PC-3 (cell line): ENCODE measurements at regions not wholly inside any gene's neighbourhood (a gene's known extent, or its start where the extent isn't known, plus 50 kb on each side); places are given as distances from the start of the nearest gene placed in this dataset.

Source experiments
- ATAC-seq: fragments of 200-7000 bp; cut with Tn5 transposase; 2 replicates; pipeline ENCODE4 v1.9.1; 2020; ENCODE audit warnings: mild to moderate bottlenecking, moderate library complexity
- BruUV-seq: library from RNA; stranded (reverse); fragments of 400-500 nt; replicated peaks from 2 replicates; lab custom pipeline; 2021; lab: Mats Ljungman, UMichigan
- CTCF ChIA-PET: fragments of 300-600 bp; sonication (Branson Sonifier 250); formaldehyde crosslinking; loops from one replicate; lab custom pipeline; 2022; ENCODE audit warnings: antibody characterized with exemption; lab: Charles Lee
- POLR2A ChIA-PET: fragments of 300-600 bp; sonication (Branson Sonifier 250); formaldehyde crosslinking; loops from one replicate; lab custom pipeline; 2022; ENCODE audit warnings: antibody characterized with exemption; ENCODE audit not compliant: unreplicated experiment; lab: Charles Lee
- DNase-seq: peaks from one replicate; pipeline ENCODE4 v3.0.0-alpha.2; 2015
- H2AFZ ChIP-seq: fragments of 300-600 bp; sonication (generic); 2 replicates; pipeline ENCODE4 v1.6.0; 2016; ENCODE audit warnings: antibody characterized with exemption, low read length
- H3F3A ChIP-seq: fragments of 300-600 bp; sonication (generic); one replicate; pipeline ENCODE4 v1.6.0; 2017; ENCODE audit warnings: antibody characterized with exemption, low read length, control low read depth, mild to moderate bottlenecking; ENCODE audit not compliant: unreplicated experiment
- H3K27ac ChIP-seq: fragments of 300-600 bp; sonication (generic); 2 replicates; pipeline ENCODE4 v1.5.1; 2016; ENCODE audit warnings: mild to moderate bottlenecking, low read length
- H3K27me3 ChIP-seq: fragments of 300-600 bp; sonication (generic); 2 replicates; pipeline ENCODE4 v1.6.1; 2016; ENCODE audit warnings: low read length, mixed read lengths
- H3K36me3 ChIP-seq: fragments of 300-600 bp; sonication (generic); 2 replicates; pipeline ENCODE4 v1.6.1; 2016; ENCODE audit warnings: low read depth, mixed run types, low read length, mixed read lengths
- H3K4me1 ChIP-seq: fragments of 300-600 bp; sonication (generic); 2 replicates; pipeline ENCODE4 v1.5.1; 2016; ENCODE audit warnings: low read length; ENCODE audit not compliant: insufficient read depth
- H3K4me2 ChIP-seq: fragments of 300-600 bp; sonication (generic); 2 replicates; pipeline ENCODE4 v1.6.0; 2016; ENCODE audit warnings: low read length
- H3K4me3 ChIP-seq: fragments of 300-600 bp; sonication (generic); 2 replicates; pipeline ENCODE4 v1.5.1; 2016; ENCODE audit warnings: mild to moderate bottlenecking, low read length, mixed read lengths
- H3K79me2 ChIP-seq: fragments of 300-600 bp; sonication (generic); 2 replicates; pipeline ENCODE4 v1.6.1; 2017; ENCODE audit warnings: low read length, mixed read lengths
- H3K9ac ChIP-seq: fragments of 300-600 bp; sonication (generic); 2 replicates; pipeline ENCODE4 v1.6.0; 2016; ENCODE audit warnings: mild to moderate bottlenecking, low read length
- H3K9me2 ChIP-seq: fragments of 300-600 bp; sonication (generic); replicated peaks from 2 replicates; pipeline ENCODE4 v1.6.1; 2016; ENCODE audit warnings: mixed run types, low read length, mixed read lengths
- H3K9me3 ChIP-seq: fragments of 300-600 bp; sonication (generic); 2 replicates; pipeline ENCODE4 v1.6.1; 2016; ENCODE audit warnings: low read length, mixed read lengths
- H4K20me1 ChIP-seq: fragments of 300-600 bp; sonication (generic); 2 replicates; pipeline ENCODE4 v1.6.1; 2016; ENCODE audit warnings: low read length, mixed read lengths
- EZH2 ChIP-seq: fragments of 300-600 bp; sonication (generic); IDR thresholded peaks from one replicate; pipeline ENCODE4 v1.6.1; 2017; ENCODE audit warnings: antibody characterized with exemption, mild to moderate bottlenecking, low read length; ENCODE audit not compliant: unreplicated experiment
- EZH2phosphoT487 ChIP-seq: fragments of 300-600 bp; sonication (generic); IDR thresholded peaks from 2 replicates; pipeline ENCODE4 v1.6.1; 2018; ENCODE audit warnings: mild to moderate bottlenecking, antibody characterized with exemption, low read length, borderline replicate concordance
- intact Hi-C: fragments of 100-400 bp; cut with micrococcal nuclease; formaldehyde crosslinking; loops from 2 replicates; pipeline ENCODE4 v1.9.0; 2023
- TF ChIP-seq, protein P1 (sequence below): fragments of 300-600 bp; sonication (generic); conservative IDR thresholded peaks from 2 replicates; pipeline ENCODE4 v1.5.1; 2017; ENCODE audit warnings: antibody characterized with exemption, low read depth, mild to moderate bottlenecking, low read length

GRCh38 chr2:39897273-39897672, 118.2 kb upstream of the THUMPD2 start:
- Histone ChIP-seq H3K9ac (no peak overlapping the region), H3K79me2 (no peaks in the 10 kb centered on the region), H4K20me1 (no peaks in the 10 kb centered on the region), H3K4me1 (peaks cover 15% of the 10 kb centered on the region), H3K4me2 (no peak overlapping the region), H3K36me3 (no peaks in the 10 kb centered on the region), H3F3A (no peaks in the 10 kb centered on the region), H2AFZ (no peak overlapping the region), H3K9me2 (no peaks in the 10 kb centered on the region), H3K4me3 (no peak overlapping the region), H3K27ac (no peak overlapping the region), H3K9me3 (no peaks in the 10 kb centered on the region), H3K27me3 (no peaks in the 10 kb centered on the region)
- no peak for ATAC-seq
- POLR2A ChIA-PET = no interaction called here
- intact Hi-C loops = no loop called here
- TF ChIP-seq, protein P1, sequence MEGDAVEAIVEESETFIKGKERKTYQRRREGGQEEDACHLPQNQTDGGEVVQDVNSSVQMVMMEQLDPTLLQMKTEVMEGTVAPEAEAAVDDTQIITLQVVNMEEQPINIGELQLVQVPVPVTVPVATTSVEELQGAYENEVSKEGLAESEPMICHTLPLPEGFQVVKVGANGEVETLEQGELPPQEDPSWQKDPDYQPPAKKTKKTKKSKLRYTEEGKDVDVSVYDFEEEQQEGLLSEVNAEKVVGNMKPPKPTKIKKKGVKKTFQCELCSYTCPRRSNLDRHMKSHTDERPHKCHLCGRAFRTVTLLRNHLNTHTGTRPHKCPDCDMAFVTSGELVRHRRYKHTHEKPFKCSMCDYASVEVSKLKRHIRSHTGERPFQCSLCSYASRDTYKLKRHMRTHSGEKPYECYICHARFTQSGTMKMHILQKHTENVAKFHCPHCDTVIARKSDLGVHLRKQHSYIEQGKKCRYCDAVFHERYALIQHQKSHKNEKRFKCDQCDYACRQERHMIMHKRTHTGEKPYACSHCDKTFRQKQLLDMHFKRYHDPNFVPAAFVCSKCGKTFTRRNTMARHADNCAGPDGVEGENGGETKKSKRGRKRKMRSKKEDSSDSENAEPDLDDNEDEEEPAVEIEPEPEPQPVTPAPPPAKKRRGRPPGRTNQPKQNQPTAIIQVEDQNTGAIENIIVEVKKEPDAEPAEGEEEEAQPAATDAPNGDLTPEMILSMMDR = no peak
- TF ChIP-seq EZH2 (no peak), EZH2phosphoT487 (no peak)
- CTCF ChIA-PET = no interaction called here
- DNase-seq = no peak
- no TSS peak for BruUV-seq

DNA sequence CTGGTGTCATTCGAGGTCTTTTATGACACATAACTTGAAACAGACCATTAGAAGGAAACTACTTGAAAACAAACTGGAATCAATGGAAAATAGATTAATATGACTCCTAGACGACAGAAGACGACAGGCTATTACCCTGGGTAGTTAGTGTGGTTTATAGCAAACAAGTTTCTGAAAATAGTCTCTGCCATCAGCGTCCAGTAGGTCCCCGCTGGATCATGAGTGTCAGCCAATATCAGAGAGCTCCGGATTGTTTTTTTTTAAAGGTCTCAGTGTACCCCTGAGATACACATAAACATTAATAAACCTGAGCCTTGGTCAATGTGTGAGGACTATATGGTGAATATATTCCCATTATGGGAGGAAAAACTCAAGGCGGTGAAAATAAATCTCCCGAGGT, 115.0 kb upstream of the THUMPD2 start:
- Histone ChIP-seq H3K9me3 (no peaks in the 10 kb centered on the region), H3K4me2 (no peak overlapping the region), H3K79me2 (no peaks in the 10 kb centered on the region), H4K20me1 (no peaks in the 10 kb centered on the region), H3K9ac (no peak overlapping the region), H3K4me3 (no peak overlapping the region), H3K4me1 (peaks cover 11% of the 10 kb centered on the region), H3F3A (no peaks in the 10 kb centered on the region), H2AFZ (no peak overlapping the region), H3K36me3 (no peaks in the 10 kb centered on the region), H3K9me2 (no peaks in the 10 kb centered on the region), H3K27ac (no peak overlapping the region), H3K27me3 (no peaks in the 10 kb centered on the region)
- TF ChIP-seq, protein P1 = no peak
- TF ChIP-seq EZH2 (no peak), EZH2phosphoT487 (no peak)
- POLR2A ChIA-PET = no interaction called here
- CTCF ChIA-PET = no interaction called here
- no peak for ATAC-seq
- DNase-seq = no peak
- intact Hi-C loops = no loop called here
- BruUV-seq = no TSS peak

- ATAC-seq (no peak), DNase-seq (no peak)
- Histone ChIP-seq H3F3A (no peaks in the 10 kb centered on the region), H3K4me2 (no peak overlapping the region), H3K9ac (no peak overlapping the region), H3K36me3 (no peaks in the 10 kb centered on the region), H3K9me2 (no peaks in the 10 kb centered on the region), H3K9me3 (no peaks in the 10 kb centered on the region), H4K20me1 (no peaks in the 10 kb centered on the region), H3K27me3 (no peaks in the 10 kb centered on the region), H3K79me2 (no peaks in the 10 kb centered on the region), H3K4me1 (peaks cover 7% of the 10 kb centered on the region), H3K4me3 (no peak overlapping the region), H3K27ac (no peak overlapping the region), H2AFZ (no peak overlapping the region)
- CTCF ChIA-PET = no interaction called here
- no TSS peak for BruUV-seq
- POLR2A ChIA-PET = no interaction called here
- TF ChIP-seq EZH2phosphoT487 = no peak
- TF ChIP-seq, protein P1 = no peak
- no peak for TF ChIP-seq EZH2
- intact Hi-C loops = no loop called here
Observed at GRCh38 chr2:39893616-39894015, 114.6 kb upstream of the THUMPD2 start.
